ENCODE measurements at regions not wholly inside any gene's neighbourhood (a gene's known extent, or its start where the extent isn't known, plus 50 kb on each side); places are given as distances from the start of the nearest gene placed in this dataset.

GRCh38 chr5:2263763-2264162, 381.0 kb upstream of the IRX4 start:
- TF ChIP-seq SMC3 (conservative IDR thresholded peaks at IDR 0.05; ENCODE audit: poor library complexity) (no peak), EP300 (conservative IDR thresholded peaks at IDR 0.05; ENCODE audit: poor library complexity, severe bottlenecking) (no peak)

All from neural cell (in vitro differentiated cells).